ENCODE measurements at regions not wholly inside any gene's neighbourhood (a gene's known extent, or its start where the extent isn't known, plus 50 kb on each side); places are given as distances from the start of the nearest gene placed in this dataset.

DNA sequence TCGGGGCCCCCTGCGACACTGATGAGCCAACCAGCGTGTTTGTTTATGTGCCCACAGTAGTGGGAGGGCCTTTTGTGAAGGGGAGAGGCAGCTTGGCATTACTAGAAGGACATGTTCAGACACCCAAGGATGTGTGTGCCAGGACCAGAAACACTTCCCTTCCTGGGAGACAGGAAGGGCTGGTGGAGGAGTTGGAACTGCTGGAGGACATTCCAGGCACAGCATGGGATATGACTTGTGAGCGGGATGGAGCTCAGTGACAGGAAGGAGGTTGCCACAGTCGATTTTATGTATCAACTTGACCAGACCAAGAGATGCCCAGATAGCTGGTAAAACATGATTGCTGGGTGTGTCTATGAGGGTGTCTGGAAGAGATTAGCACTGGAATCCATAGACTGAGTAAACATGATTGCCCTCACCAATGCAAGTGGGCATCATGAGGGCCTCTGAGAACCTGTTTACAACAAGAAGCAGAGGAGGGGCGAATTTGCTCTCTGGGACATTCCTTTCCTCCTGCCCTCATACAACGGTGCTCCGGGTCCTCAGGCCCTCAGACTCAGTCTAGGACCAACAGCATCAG is 106.4 kb upstream of the TLE3 start:
- Histone ChIP-seq H2AK5ac (ENCODE audit: insufficient read length, low read length) (no peak overlapping the region), H3K14ac (ENCODE audit: insufficient read depth, low read length) (no peak overlapping the region), H2AFZ (ENCODE audit: low read length) (no peak overlapping the region), H3K18ac (ENCODE audit: insufficient read length, low read depth, low read length) (no peak overlapping the region), H3T11ph (ENCODE audit: low read length) (no peak overlapping the region), H2BK120ac (ENCODE audit: low read depth, low read length, poor library complexity, severe bottlenecking) (no peak overlapping the region), H3K4me1 (ENCODE audit: insufficient read depth, low read length) (peaks cover 2% of the 10 kb centered on the region; the same call in 1 of the 2 replicates), H3K9ac (ENCODE audit: extremely low read depth, insufficient read length, low read length) (no peak overlapping the region), H2BK5ac (ENCODE audit: insufficient read length, low read length) (no peak overlapping the region), H2BK12ac (ENCODE audit: insufficient read length, low read depth, low read length) (no peak overlapping the region), H4K8ac (replicated peaks; ENCODE audit: insufficient read length, low read depth, low read length) (no peak overlapping the region), H3K56ac (ENCODE audit: insufficient read length, low read depth, low read length) (no peak overlapping the region), H2BK20ac (ENCODE audit: low read depth, low read length, poor library complexity, severe bottlenecking) (no peak overlapping the region), H3K4ac (ENCODE audit: low read depth, low read length) (no peak overlapping the region), H3K79me1 (ENCODE audit: insufficient read depth, low read depth, low read length, poor library complexity, severe bottlenecking) (no peaks in the 10 kb centered on the region), H4K5ac (ENCODE audit: insufficient read length, low read depth, low read length) (no peak overlapping the region), H3K4me2 (ENCODE audit: insufficient read depth, insufficient read length, low read length) (no peak overlapping the region), H2BK15ac (ENCODE audit: low read depth, low read length) (no peak overlapping the region), H3K27me3 (ENCODE audit: insufficient read depth, low read length) (no peaks in the 10 kb centered on the region), H3K23me2 (ENCODE audit: insufficient read length, low read depth, low read length, poor library complexity, severe bottlenecking) (no peaks in the 10 kb centered on the region), H4K20me1 (ENCODE audit: control insufficient read depth, insufficient read depth, insufficient read length) (no peaks in the 10 kb centered on the region), H3K27ac (ENCODE audit: insufficient read length, low read depth, low read length) (no peak overlapping the region), H3K23ac (ENCODE audit: insufficient read length, low read depth, low read length) (no peak overlapping the region), H4K91ac (ENCODE audit: insufficient read length, low read depth, low read length) (no peak overlapping the region), H3K9me3 (ENCODE audit: control insufficient read depth, low read depth, low read length) (no peaks in the 10 kb centered on the region), H3K79me2 (ENCODE audit: insufficient read depth, low read length) (no peaks in the 10 kb centered on the region)
- H3K27me3 Mint-ChIP-seq (ENCODE audit: low read depth) = peaks cover 11% of the 10 kb centered on the region
- no peaks in the 10 kb centered on the region for H3K9me3 Mint-ChIP-seq
- H3K4me3 Mint-ChIP-seq = no peak overlapping the region
- H3K4me1 Mint-ChIP-seq = peaks cover 21 to 26% of the 10 kb centered on the region in 2 experiments
- no peaks in the 10 kb centered on the region for H3K36me3 Mint-ChIP-seq (ENCODE audit: insufficient read depth in 1 of 3, low read depth in 3 of 3)
- DNase-seq = no peak
- WGBS (ENCODE audit: extremely low coverage, insufficient read length, low lambda C conversion rate) = no CpG with 5 or more reads among the region's 8 CpGs
- TF ChIP-seq CTCF (conservative IDR thresholded peaks at IDR 0.05) = no peak
- no peak overlapping the region; a peak in 1 of 7 replicates for H3K27ac Mint-ChIP-seq
